ENCODE measurements at regions not wholly inside any gene's neighbourhood (a gene's known extent, or its start where the extent isn't known, plus 50 kb on each side); places are given as distances from the start of the nearest gene placed in this dataset.

GRCh38 chr4:176588436-176588835 is 204.3 kb downstream of the VEGFC start:
- Histone ChIP-seq H3K4me3 (ENCODE audit: low read depth, low read length) (no peak overlapping the region), H3K27me3 (ENCODE audit: control insufficient read depth, insufficient read depth, low read length) (no peaks in the 10 kb centered on the region), H3K36me3 (ENCODE audit: control insufficient read depth, insufficient read depth, low read length) (no peaks in the 10 kb centered on the region)
- POLR2A ChIA-PET = no interaction called here
- TF ChIP-seq CTCF (IDR thresholded peaks at IDR 0.05; ENCODE audit: insufficient read depth, low read depth, low read length) = no peak
- no peak for DNase-seq (ENCODE audit: low read depth)
- CTCF ChIA-PET = no interaction called here

GRCh38 chr4:176592976-176593670 is 199.6 kb downstream of the VEGFC start:
- Histone ChIP-seq H3K36me3 (ENCODE audit: control insufficient read depth, insufficient read depth, low read length) (no peaks in the 10 kb centered on the region), H3K27me3 (ENCODE audit: control insufficient read depth, insufficient read depth, low read length) (no peaks in the 10 kb centered on the region), H3K4me3 (ENCODE audit: low read depth, low read length) (no peak overlapping the region)
- DNase-seq (ENCODE audit: low read depth) = no peak
- TF ChIP-seq CTCF (IDR thresholded peaks at IDR 0.05; ENCODE audit: insufficient read depth, low read depth, low read length) = no peak
- CTCF ChIA-PET = interaction anchor here (1.4 kb wide), 1 partner anchor 80 kb away, joined by 3 read pairs; no protein-coding TSS in a partner anchor
- POLR2A ChIA-PET = no interaction called here

DNA sequence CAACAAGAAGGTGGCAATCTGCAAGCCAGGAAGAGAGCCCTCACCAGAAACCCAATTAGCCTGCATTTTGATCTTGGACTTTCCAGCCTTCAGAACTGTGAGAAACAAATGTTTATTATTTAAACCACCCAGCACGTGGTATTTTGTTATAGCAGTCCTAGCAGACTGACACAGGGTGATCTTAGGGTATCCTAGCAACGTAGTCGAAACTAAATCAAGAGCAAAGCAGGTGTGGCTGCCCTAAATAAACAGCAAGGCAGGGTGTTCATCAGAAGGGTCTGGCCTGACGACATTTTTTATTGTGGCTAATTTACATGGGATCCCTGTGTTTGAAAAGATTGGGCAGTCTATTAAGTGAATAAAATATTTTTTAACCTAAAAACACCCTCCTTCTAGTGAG is 198.8 kb downstream of the VEGFC start:
- Histone ChIP-seq H3K27me3 (ENCODE audit: control insufficient read depth, insufficient read depth, low read length) (no peaks in the 10 kb centered on the region), H3K4me3 (ENCODE audit: low read depth, low read length) (no peak overlapping the region), H3K36me3 (ENCODE audit: control insufficient read depth, insufficient read depth, low read length) (no peaks in the 10 kb centered on the region)
- ChIA-PET POLR2A (no interaction called here), CTCF (no interaction called here)
- TF ChIP-seq CTCF (IDR thresholded peaks at IDR 0.05; ENCODE audit: insufficient read depth, low read depth, low read length) = no peak
- DNase-seq (ENCODE audit: low read depth) = no peak

DNA sequence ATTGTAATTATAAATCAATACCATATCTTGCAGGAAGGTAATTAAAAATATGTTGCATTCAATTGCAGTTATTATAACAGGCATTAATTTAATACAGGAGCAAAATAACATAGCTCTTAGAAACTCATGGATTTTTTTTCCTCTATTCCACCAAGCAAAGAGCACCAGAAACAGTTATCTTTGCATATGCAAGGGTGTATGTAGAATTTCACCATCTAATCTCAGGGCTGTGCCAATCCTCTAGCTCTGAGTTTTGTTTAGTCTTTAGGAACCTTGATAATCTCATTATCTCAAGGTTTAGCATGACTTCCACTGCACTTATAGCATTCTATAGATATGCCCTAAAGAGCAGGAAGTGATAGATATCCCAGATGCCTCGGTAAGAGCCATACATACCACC is 197.5 kb downstream of the VEGFC start:
- POLR2A ChIA-PET = no interaction called here
- DNase-seq (ENCODE audit: low read depth) = no peak
- no peaks in the 10 kb centered on the region for H3K36me3 ChIP-seq (ENCODE audit: control insufficient read depth, insufficient read depth, low read length)
- no peak overlapping the region for H3K4me3 ChIP-seq (ENCODE audit: low read depth, low read length)
- H3K27me3 ChIP-seq (ENCODE audit: control insufficient read depth, insufficient read depth, low read length) = no peaks in the 10 kb centered on the region
- CTCF ChIA-PET = no interaction called here
- TF ChIP-seq CTCF (IDR thresholded peaks at IDR 0.05; ENCODE audit: insufficient read depth, low read depth, low read length) = no peak

DNA sequence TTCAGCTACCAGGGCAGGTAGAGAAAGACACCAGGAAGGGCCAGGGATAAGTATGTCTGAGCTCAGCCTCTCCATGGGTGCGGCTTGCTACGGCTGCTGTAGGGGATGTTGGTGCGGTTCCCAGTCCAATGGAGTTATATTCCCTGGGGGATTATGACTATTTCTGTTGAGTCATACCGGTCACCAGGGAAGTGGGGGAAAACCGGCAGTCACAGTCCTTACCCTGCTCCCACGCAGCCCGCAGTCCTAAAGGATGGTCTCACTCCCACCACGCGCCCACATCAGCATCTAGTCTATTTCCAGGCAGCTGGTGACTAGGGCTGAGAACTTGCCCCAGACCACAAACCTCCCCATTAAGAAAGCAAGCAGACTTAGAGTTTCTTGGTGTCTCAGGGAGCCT is 191.6 kb downstream of the VEGFC start:
- no peak for TF ChIP-seq CTCF (IDR thresholded peaks at IDR 0.05; ENCODE audit: insufficient read depth, low read depth, low read length)
- DNase-seq (ENCODE audit: low read depth) = no peak
- ChIA-PET POLR2A (no interaction called here), CTCF (no interaction called here)
- H3K27me3 ChIP-seq (ENCODE audit: control insufficient read depth, insufficient read depth, low read length) = no peaks in the 10 kb centered on the region
- no peak overlapping the region for H3K4me3 ChIP-seq (ENCODE audit: low read depth, low read length)
- H3K36me3 ChIP-seq (ENCODE audit: control insufficient read depth, insufficient read depth, low read length) = no peaks in the 10 kb centered on the region
